Cardiac fibroblast (primary cell): ENCODE measurements at regions not wholly inside any gene's neighbourhood (a gene's known extent, or its start where the extent isn't known, plus 50 kb on each side); places are given as distances from the start of the nearest gene placed in this dataset.

Experiments
- DNase-seq, 2 donors: peaks; one replicate each; pipeline versions ENCODE4 v3.0.0 to v3.0.0-alpha.2; 2010; ENCODE audit warnings: low read depth in 2 of 2
- H3K4me3 ChIP-seq, 2 donors: replicated peaks in 1 of 2; 1 replicate in 1 of 2; 2 replicates in 1 of 2; pipeline ENCODE4 v1.5.1; 2011; ENCODE audit warnings: low read depth in 2 of 2, low read length in 2 of 2, mild to moderate bottlenecking in 2 of 2, moderate library complexity in 1 of 2
- TF ChIP-seq, protein P1 (sequence below): IDR thresholded peaks from one replicate; pipeline ENCODE4 v1.5.1; 2011; ENCODE audit warnings: low read depth, mild to moderate bottlenecking, low read length, inconsistent platforms

DNA sequence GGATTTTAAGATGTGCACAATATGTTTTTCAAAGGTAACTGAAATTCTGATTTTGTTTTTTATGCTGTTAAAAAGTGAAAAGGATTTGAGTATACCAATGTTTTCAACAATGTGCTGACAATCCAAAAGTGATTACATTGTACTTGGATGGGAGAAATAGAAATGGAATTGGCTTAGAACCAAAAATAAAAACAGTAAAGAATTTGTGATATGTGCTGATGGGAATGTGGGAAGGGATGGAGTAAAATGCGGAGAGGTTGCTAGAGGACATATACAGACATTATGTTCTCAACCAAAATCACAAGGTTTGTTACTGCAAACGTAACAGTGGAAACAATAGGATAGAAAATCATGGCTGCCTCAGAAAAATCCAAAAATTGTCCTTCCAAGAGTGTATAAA lies 279.3 kb upstream of the TENM4 start:
- DNase-seq: no peak
- no peak overlapping the region for H3K4me3 ChIP-seq
- TF ChIP-seq, protein P1, sequence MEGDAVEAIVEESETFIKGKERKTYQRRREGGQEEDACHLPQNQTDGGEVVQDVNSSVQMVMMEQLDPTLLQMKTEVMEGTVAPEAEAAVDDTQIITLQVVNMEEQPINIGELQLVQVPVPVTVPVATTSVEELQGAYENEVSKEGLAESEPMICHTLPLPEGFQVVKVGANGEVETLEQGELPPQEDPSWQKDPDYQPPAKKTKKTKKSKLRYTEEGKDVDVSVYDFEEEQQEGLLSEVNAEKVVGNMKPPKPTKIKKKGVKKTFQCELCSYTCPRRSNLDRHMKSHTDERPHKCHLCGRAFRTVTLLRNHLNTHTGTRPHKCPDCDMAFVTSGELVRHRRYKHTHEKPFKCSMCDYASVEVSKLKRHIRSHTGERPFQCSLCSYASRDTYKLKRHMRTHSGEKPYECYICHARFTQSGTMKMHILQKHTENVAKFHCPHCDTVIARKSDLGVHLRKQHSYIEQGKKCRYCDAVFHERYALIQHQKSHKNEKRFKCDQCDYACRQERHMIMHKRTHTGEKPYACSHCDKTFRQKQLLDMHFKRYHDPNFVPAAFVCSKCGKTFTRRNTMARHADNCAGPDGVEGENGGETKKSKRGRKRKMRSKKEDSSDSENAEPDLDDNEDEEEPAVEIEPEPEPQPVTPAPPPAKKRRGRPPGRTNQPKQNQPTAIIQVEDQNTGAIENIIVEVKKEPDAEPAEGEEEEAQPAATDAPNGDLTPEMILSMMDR: no peak

DNA sequence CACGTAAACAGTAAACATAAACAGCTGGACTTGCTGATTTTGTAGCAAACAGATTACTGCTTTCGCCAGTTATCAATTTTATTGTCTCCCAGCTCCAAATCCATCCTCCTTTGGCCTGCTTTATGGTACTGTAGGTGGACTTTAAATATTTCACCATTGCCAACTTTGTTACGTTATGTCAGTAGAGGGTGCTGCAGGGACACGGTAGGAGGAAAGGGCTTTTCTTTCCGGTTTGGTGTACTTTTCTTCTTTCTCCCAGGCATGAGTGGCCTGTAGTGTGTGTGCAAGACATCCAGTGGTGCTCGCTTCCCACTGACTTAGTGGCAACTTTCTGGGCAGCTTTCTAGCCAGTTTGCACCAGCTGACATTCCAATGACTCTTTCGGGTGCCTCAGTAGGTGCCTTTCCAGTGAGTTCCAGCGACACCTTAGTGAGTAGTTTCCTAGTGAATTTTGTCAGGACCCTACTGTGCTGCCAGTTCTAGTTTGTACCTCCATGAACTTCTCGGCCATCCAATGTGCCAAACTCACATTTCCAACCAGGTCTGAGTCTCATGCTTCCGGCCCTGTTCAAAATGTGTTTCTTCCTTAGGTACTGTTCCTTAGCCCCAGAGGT lies 267.6 kb upstream of the TENM4 start:
- peak; percentile 32 to 43 for DNase-seq
- TF ChIP-seq, protein P1: peak; percentile 24
- no peak overlapping the region for H3K4me3 ChIP-seq

DNA sequence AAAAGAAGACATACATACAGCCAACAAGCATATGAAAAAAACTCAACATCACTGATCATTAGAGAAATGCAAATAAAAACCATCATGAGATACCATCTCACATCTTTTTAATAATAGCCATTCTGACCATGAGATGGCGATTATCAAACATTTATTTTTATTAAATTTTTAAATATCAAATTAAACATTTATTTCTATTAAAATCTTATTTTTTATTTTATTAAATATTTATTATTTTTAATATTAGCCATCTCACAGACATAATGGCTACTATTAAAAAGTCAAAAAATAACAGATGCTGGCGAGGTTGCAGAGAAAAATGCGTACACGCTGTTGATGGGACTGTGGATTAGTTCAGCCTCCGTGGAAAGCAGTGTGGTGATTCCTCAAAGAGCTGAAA lies 264.8 kb upstream of the TENM4 start:
- TF ChIP-seq, protein P1: no peak
- no peak overlapping the region for H3K4me3 ChIP-seq
- no peak for DNase-seq

DNA sequence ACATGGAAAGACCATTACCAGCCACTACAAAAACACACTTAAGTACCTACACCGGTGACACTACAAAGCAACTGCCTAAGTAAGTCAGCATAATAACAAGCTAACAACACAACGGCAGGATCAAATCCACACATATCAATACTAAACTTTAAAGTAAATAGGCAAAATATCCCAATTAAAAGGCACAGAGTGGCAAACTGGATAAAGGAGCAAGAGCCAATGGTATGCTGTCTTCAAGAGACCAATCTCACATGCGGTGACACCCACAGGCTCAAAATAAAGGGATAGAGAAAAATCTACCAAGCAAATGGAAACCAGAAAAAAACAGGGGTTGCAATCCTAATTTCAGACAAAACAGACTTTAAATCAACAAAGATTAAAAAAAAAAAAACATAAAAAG lies 261.5 kb upstream of the TENM4 start:
- DNase-seq: no peak
- TF ChIP-seq, protein P1: no peak

DNA sequence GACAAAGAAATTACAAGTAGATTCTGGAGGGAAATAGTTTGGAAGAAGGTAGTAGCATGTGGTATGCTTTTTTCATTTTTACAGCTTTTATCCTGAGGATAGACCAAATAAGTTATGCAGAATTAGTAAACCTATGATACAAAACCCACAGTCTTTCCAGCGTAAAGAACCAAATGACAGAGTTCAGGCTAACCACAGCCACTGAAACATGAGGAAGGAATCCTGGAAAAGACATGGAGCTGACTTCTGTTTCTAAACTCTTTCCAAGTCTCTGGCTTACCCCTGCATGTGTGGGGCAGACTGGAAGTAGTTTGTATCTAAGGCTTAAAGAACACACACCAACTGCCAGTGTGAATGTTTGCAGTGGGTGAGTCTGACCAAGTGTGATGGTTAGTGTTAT lies 258.4 kb upstream of the TENM4 start:
- TF ChIP-seq, protein P1: no peak
- no peak overlapping the region for H3K4me3 ChIP-seq
- DNase-seq: no peak

More for the DNA sequence above, 261.5 kb upstream of the TENM4 start:
- no peak overlapping the region for H3K4me3 ChIP-seq

DNA sequence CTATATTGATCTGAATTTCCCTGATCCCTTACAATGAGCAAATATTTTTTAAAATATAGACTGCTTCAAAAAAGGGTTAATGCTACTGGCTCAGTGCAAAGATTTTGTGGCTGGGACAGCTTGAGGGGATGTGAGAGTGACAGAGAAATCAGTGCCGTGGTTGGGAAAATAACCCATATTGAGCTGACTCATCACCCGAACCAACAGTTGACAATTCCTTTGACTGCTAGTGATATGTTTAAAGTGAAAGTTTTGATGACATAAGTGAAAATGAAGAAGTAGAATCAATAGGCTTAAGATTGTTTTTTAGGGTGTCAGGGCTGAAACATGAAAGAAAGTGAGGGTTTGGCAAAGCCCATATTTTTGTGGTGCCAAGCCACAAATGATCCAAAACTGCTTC lies 257.1 kb upstream of the TENM4 start:
- H3K4me3 ChIP-seq: no peak overlapping the region

More for the DNA sequence above, 257.1 kb upstream of the TENM4 start:
- TF ChIP-seq, protein P1: no peak
- DNase-seq: no peak
